Body of pancreas (tissue), 4 donors: ENCODE measurements at regions not wholly inside any gene's neighbourhood (a gene's known extent, or its start where the extent isn't known, plus 50 kb on each side); places are given as distances from the start of the nearest gene placed in this dataset.

ENCODE experiments used
- ATAC-seq: fragments of 150-250 bp; one replicate; pipeline ENCODE4 v1.9.1; 2016
- DNase-seq, 4 donors: peaks; one replicate each; pipeline ENCODE4 v3.0.0-alpha.2; 2019
- H3K27ac ChIP-seq, 4 donors: fragments of 200-600 bp; sonication (generic); 1 replicate in 3 of 4; 2 replicates in 1 of 4; pipeline versions ENCODE4 v1.5.1 to v1.6.1; 2016 to 2019; ENCODE audit warnings: mild to moderate bottlenecking in 1 of 4, mixed read lengths in 1 of 4, moderate library complexity in 1 of 4
- H3K27me3 ChIP-seq, 2 donors: fragments of 200-600 bp; sonication (generic); one replicate each; pipeline ENCODE4 v1.6.0; 2016; ENCODE audit warnings: mild to moderate bottlenecking in 1 of 2
- H3K36me3 ChIP-seq, 2 donors: fragments of 200-600 bp; sonication (generic); replicated peaks in 1 of 2; 2 replicates each; pipeline ENCODE4 v1.5.1; 2016; ENCODE audit warnings: low read depth in 2 of 2; ENCODE audit not compliant: insufficient read depth in 1 of 2
- H3K4me1 ChIP-seq: fragments of 200-600 bp; sonication (generic); one replicate; pipeline ENCODE4 v1.6.0; 2016
- H3K4me3 ChIP-seq, 2 donors: fragments of 200-600 bp; sonication (generic); 1 replicate in 1 of 2; 2 replicates in 1 of 2; pipeline ENCODE4 v1.5.1; 2016 to 2019
- H3K9me3 ChIP-seq, 3 donors: fragments of 200-600 bp; sonication (generic); 1 replicate in 2 of 3; 2 replicates in 1 of 3; pipeline ENCODE4 v1.5.1; 2016
- CTCF ChIP-seq, 7 experiments: fragments of 450-650 bp in 4 of 7; fragments of 200-600 bp in 3 of 7; sonication (generic) in 3 of 7; IDR thresholded peaks; one replicate each; pipeline ENCODE4 v1.5.1; 2016 to 2019; ENCODE audit warnings: antibody characterized with exemption in 7 of 7
- POLR2A ChIP-seq, 3 donors: fragments of 450-650 bp; IDR thresholded peaks; one replicate each; pipeline ENCODE4 v1.6.1; 2016; ENCODE audit warnings: antibody characterized with exemption in 3 of 3, mild to moderate bottlenecking in 2 of 3
- WGBS, 2 donors: methylation state at CpG; one replicate each; pipeline ENCODE4 v1.1.5; 2017; 5-methylcytosine and 5-hydroxymethylcytosine counted together
- intact Hi-C: fragments of 100-400 bp; cut with DNase I; formaldehyde crosslinking; loops from one replicate; pipeline ENCODE4 v1.15.1; 2023

GRCh38 chr9:24488896-24489295 is 56.8 kb downstream of the IZUMO3 start:
- H3K36me3 ChIP-seq: no peaks in the 10 kb centered on the region
- 41 to 47% methylated on average over 3 of the region's 3 CpGs for WGBS, 2 donors
- H3K4me3 ChIP-seq: no peak overlapping the region
- intact Hi-C loops: no loop called here
- no peak for ATAC-seq
- DNase-seq: no peak
- H3K9me3 ChIP-seq: no peaks in the 10 kb centered on the region
- no peaks in the 10 kb centered on the region for H3K4me1 ChIP-seq
- TF ChIP-seq POLR2A (IDR thresholded peaks at IDR 0.05) (no peak), CTCF (IDR thresholded peaks at IDR 0.05) (no peak)
- no peak overlapping the region for H3K27ac ChIP-seq
- no peaks in the 10 kb centered on the region for H3K27me3 ChIP-seq

- Histone ChIP-seq H3K9me3 (no peaks in the 10 kb centered on the region), H3K36me3 (no peaks in the 10 kb centered on the region), H3K4me1 (no peaks in the 10 kb centered on the region), H3K27ac (no peak overlapping the region), H3K27me3 (no peaks in the 10 kb centered on the region), H3K4me3 (no peak overlapping the region)
- DNase-seq: no peak
- 31 to 39% methylated on average over 1 of the region's 1 CpG for WGBS, 2 donors
- intact Hi-C loops: no loop called here
- ATAC-seq: no peak
- no peak for TF ChIP-seq CTCF (IDR thresholded peaks at IDR 0.05)
- TF ChIP-seq POLR2A (IDR thresholded peaks at IDR 0.05): no peak
Observed at GRCh38 chr9:24487946-24488345, 57.8 kb downstream of the IZUMO3 start.

GRCh38 chr9:24487250-24487861 is 58.3 kb downstream of the IZUMO3 start:
- Histone ChIP-seq H3K27me3 (no peaks in the 10 kb centered on the region), H3K9me3 (no peaks in the 10 kb centered on the region), H3K27ac (no peak overlapping the region), H3K4me3 (no peak overlapping the region), H3K4me1 (no peaks in the 10 kb centered on the region), H3K36me3 (no peaks in the 10 kb centered on the region)
- 32 to 34% methylated on average over 3 of the region's 3 CpGs for WGBS, 2 donors
- intact Hi-C loops: no loop called here
- TF ChIP-seq POLR2A (IDR thresholded peaks at IDR 0.05) (no peak), CTCF (IDR thresholded peaks at IDR 0.05) (no peak)
- ATAC-seq (no peak), DNase-seq (no peak)

GRCh38 chr9:24479361-24480059 is 66.2 kb downstream of the IZUMO3 start:
- H3K27ac ChIP-seq: no peak overlapping the region
- no peaks in the 10 kb centered on the region for H3K4me1 ChIP-seq
- no peaks in the 10 kb centered on the region for H3K36me3 ChIP-seq
- no peak for DNase-seq
- WGBS, 2 donors: 3 to 4% methylated on average over 6 of the region's 6 CpGs
- ATAC-seq: no peak
- intact Hi-C loops: no loop called here
- H3K9me3 ChIP-seq: no peaks in the 10 kb centered on the region
- TF ChIP-seq POLR2A (IDR thresholded peaks at IDR 0.05): no peak
- TF ChIP-seq CTCF (IDR thresholded peaks at IDR 0.05): no peak
- no peak overlapping the region for H3K4me3 ChIP-seq
- H3K27me3 ChIP-seq: no peaks in the 10 kb centered on the region
